ENCODE measurements at regions not wholly inside any gene's neighbourhood (a gene's known extent, or its start where the extent isn't known, plus 50 kb on each side); places are given as distances from the start of the nearest gene placed in this dataset.

DNA sequence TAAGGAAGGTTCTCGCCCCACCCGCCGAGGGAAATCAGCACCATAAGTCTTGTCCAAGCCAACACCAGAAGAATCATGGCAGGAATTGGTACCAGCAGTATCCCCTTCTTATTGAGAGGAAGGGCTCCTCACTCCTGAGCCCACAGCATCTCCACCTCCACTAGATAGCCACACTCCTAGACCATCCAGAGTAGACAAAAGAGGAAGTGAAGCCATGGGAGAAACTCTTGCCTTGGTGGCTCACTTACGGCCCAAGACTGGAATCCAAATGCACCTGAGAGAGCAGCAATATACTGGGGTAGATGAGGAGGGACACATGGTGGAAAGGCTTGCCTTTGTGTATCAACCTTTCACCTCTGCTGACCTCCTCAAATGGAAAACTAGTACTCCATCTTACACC, 255.3 kb upstream of the PRKX start:
- WGBS (ENCODE audit: low lambda C conversion rate) = 25% methylated on average over 4 of the region's 4 CpGs
- no peak overlapping the region for H3K4me3 ChIP-seq (ENCODE audit: low read depth in 2 of 2, low read length in 1 of 2)
- CTCF ChIA-PET = no interaction called here
- no peaks in the 10 kb centered on the region for H3K9me3 ChIP-seq
- no peak for DNase-seq
- H3K4me1 ChIP-seq (ENCODE audit: control insufficient read depth in 1 of 2, insufficient read depth in 2 of 2, low read depth in 1 of 2, low read length in 1 of 2) = no peaks in the 10 kb centered on the region
- no peaks in the 10 kb centered on the region for H3K79me2 ChIP-seq (ENCODE audit: insufficient read depth)
- H4K20me1 ChIP-seq (ENCODE audit: insufficient read depth) = no peaks in the 10 kb centered on the region
- H3K27me3 ChIP-seq (ENCODE audit: insufficient read depth) = no peaks in the 10 kb centered on the region
- TF ChIP-seq TEAD4 (IDR thresholded peaks at IDR 0.05; ENCODE audit: borderline replicate concordance, insufficient read depth) (no peak), POLR2AphosphoS5 (IDR thresholded peaks at IDR 0.05; ENCODE audit: low read depth, low read length) (no peak), FOSL2 (IDR thresholded peaks at IDR 0.05; ENCODE audit: borderline replicate concordance, low read depth) (no peak), SMC3 (IDR thresholded peaks at IDR 0.05; ENCODE audit: low read depth, low read length) (no peak), FOXM1 (IDR thresholded peaks at IDR 0.05; ENCODE audit: low read depth) (no peak), NRF1 (IDR thresholded peaks at IDR 0.05; ENCODE audit: low read depth, low read length) (no peak), TAF1 (IDR thresholded peaks at IDR 0.05; ENCODE audit: borderline replicate concordance, low read depth, low read length) (no peak), GATA2 (CRISPR knock-in tag; IDR thresholded peaks at IDR 0.05) (no peak), MXI1 (IDR thresholded peaks at IDR 0.05; ENCODE audit: low read depth, low read length) (no peak), YY1 (IDR thresholded peaks at IDR 0.05; ENCODE audit: low read depth) (no peak), RAD21 (IDR thresholded peaks at IDR 0.05; ENCODE audit: low read length) (no peak), EP300 (IDR thresholded peaks at IDR 0.05; ENCODE audit: borderline replicate concordance in 1 of 2, low read depth in 1 of 2, low read length in 1 of 2) (no peak), NFIC (IDR thresholded peaks at IDR 0.05; ENCODE audit: borderline replicate concordance) (no peak), CHD2 (IDR thresholded peaks at IDR 0.05; ENCODE audit: low read length, partially characterized antibody) (no peak), RFX5 (IDR thresholded peaks at IDR 0.05; ENCODE audit: low read length) (no peak)
- TF ChIP-seq, protein P1, sequence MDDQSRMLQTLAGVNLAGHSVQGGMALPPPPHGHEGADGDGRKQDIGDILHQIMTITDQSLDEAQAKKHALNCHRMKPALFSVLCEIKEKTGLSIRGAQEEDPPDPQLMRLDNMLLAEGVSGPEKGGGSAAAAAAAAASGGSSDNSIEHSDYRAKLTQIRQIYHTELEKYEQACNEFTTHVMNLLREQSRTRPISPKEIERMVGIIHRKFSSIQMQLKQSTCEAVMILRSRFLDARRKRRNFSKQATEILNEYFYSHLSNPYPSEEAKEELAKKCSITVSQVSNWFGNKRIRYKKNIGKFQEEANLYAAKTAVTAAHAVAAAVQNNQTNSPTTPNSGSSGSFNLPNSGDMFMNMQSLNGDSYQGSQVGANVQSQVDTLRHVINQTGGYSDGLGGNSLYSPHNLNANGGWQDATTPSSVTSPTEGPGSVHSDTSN (IDR thresholded peaks at IDR 0.05) = no peak
- TF ChIP-seq, protein P2, sequence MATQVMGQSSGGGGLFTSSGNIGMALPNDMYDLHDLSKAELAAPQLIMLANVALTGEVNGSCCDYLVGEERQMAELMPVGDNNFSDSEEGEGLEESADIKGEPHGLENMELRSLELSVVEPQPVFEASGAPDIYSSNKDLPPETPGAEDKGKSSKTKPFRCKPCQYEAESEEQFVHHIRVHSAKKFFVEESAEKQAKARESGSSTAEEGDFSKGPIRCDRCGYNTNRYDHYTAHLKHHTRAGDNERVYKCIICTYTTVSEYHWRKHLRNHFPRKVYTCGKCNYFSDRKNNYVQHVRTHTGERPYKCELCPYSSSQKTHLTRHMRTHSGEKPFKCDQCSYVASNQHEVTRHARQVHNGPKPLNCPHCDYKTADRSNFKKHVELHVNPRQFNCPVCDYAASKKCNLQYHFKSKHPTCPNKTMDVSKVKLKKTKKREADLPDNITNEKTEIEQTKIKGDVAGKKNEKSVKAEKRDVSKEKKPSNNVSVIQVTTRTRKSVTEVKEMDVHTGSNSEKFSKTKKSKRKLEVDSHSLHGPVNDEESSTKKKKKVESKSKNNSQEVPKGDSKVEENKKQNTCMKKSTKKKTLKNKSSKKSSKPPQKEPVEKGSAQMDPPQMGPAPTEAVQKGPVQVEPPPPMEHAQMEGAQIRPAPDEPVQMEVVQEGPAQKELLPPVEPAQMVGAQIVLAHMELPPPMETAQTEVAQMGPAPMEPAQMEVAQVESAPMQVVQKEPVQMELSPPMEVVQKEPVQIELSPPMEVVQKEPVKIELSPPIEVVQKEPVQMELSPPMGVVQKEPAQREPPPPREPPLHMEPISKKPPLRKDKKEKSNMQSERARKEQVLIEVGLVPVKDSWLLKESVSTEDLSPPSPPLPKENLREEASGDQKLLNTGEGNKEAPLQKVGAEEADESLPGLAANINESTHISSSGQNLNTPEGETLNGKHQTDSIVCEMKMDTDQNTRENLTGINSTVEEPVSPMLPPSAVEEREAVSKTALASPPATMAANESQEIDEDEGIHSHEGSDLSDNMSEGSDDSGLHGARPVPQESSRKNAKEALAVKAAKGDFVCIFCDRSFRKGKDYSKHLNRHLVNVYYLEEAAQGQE (IDR thresholded peaks at IDR 0.05; ENCODE audit: low read depth, low read length) = no peak
- TF ChIP-seq, protein P3, sequence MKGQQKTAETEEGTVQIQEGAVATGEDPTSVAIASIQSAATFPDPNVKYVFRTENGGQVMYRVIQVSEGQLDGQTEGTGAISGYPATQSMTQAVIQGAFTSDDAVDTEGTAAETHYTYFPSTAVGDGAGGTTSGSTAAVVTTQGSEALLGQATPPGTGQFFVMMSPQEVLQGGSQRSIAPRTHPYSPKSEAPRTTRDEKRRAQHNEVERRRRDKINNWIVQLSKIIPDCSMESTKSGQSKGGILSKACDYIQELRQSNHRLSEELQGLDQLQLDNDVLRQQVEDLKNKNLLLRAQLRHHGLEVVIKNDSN (IDR thresholded peaks at IDR 0.05; ENCODE audit: borderline replicate concordance, low read depth) = no peak
- TF ChIP-seq, protein P4, sequence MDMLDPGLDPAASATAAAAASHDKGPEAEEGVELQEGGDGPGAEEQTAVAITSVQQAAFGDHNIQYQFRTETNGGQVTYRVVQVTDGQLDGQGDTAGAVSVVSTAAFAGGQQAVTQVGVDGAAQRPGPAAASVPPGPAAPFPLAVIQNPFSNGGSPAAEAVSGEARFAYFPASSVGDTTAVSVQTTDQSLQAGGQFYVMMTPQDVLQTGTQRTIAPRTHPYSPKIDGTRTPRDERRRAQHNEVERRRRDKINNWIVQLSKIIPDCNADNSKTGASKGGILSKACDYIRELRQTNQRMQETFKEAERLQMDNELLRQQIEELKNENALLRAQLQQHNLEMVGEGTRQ (IDR thresholded peaks at IDR 0.05; ENCODE audit: borderline replicate concordance, low read depth, low read length) = no peak
- TF ChIP-seq, protein P5, sequence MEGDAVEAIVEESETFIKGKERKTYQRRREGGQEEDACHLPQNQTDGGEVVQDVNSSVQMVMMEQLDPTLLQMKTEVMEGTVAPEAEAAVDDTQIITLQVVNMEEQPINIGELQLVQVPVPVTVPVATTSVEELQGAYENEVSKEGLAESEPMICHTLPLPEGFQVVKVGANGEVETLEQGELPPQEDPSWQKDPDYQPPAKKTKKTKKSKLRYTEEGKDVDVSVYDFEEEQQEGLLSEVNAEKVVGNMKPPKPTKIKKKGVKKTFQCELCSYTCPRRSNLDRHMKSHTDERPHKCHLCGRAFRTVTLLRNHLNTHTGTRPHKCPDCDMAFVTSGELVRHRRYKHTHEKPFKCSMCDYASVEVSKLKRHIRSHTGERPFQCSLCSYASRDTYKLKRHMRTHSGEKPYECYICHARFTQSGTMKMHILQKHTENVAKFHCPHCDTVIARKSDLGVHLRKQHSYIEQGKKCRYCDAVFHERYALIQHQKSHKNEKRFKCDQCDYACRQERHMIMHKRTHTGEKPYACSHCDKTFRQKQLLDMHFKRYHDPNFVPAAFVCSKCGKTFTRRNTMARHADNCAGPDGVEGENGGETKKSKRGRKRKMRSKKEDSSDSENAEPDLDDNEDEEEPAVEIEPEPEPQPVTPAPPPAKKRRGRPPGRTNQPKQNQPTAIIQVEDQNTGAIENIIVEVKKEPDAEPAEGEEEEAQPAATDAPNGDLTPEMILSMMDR (IDR thresholded peaks at IDR 0.05) = no peak
- H2AFZ ChIP-seq (ENCODE audit: low read depth) = no peak overlapping the region
- no peaks in the 10 kb centered on the region for H3K36me3 ChIP-seq (replicated peaks in 1 of 2; ENCODE audit: control insufficient read depth in 1 of 2, insufficient read depth in 2 of 2, low read length in 1 of 2)
- H3K27ac ChIP-seq (ENCODE audit: low read depth in 2 of 2, low read length in 1 of 2) = no peak overlapping the region
- H3K4me2 ChIP-seq = no peak overlapping the region
- no peak overlapping the region for H3K9ac ChIP-seq
- no peaks in the 10 kb centered on the region for H3F3A ChIP-seq (replicated peaks; ENCODE audit: insufficient read depth)
- POLR2A ChIA-PET = no interaction called here
- H3K9me2 ChIP-seq = no peaks in the 10 kb centered on the region

Data from SK-N-SH (cell line).